PC-3 (cell line): ENCODE measurements at regions not wholly inside any gene's neighbourhood (a gene's known extent, or its start where the extent isn't known, plus 50 kb on each side); places are given as distances from the start of the nearest gene placed in this dataset.

ENCODE experiments used
- CTCF ChIP-seq: fragments of 300-600 bp; sonication (generic); conservative IDR thresholded peaks from 2 replicates; pipeline ENCODE4 v1.5.1; 2017; ENCODE audit warnings: antibody characterized with exemption, low read depth, mild to moderate bottlenecking, low read length
- EZH2 ChIP-seq: fragments of 300-600 bp; sonication (generic); IDR thresholded peaks from one replicate; pipeline ENCODE4 v1.6.1; 2017; ENCODE audit warnings: antibody characterized with exemption, mild to moderate bottlenecking, low read length; ENCODE audit not compliant: unreplicated experiment

- TF ChIP-seq EZH2: no peak
- TF ChIP-seq CTCF: no peak
Measured at GRCh38 chr14:101116065-101116464, 212.5 kb upstream of the RTL1 start.
